HEK293T (cell line): ENCODE measurements at regions not wholly inside any gene's neighbourhood (a gene's known extent, or its start where the extent isn't known, plus 50 kb on each side); places are given as distances from the start of the nearest gene placed in this dataset.

Source experiments
- FOXA1 ChIP-seq: fragments of 450-650 bp; IDR thresholded peaks from 2 replicates; pipeline ENCODE4 v1.6.1; 2016; ENCODE audit warnings: mild to moderate bottlenecking
- FOXK2 ChIP-seq: fragments of 450-650 bp; IDR thresholded peaks from 2 replicates; pipeline ENCODE4 v1.6.1; 2016; ENCODE audit warnings: mild to moderate bottlenecking
- TARDBP ChIP-seq: fragments of 450-650 bp; IDR thresholded peaks from 2 replicates; pipeline ENCODE4 v1.6.1; 2016
- TF ChIP-seq, protein P1 (sequence below): fragments of 450-650 bp; IDR thresholded peaks from 2 replicates; pipeline ENCODE4 v1.6.1; 2016

DNA sequence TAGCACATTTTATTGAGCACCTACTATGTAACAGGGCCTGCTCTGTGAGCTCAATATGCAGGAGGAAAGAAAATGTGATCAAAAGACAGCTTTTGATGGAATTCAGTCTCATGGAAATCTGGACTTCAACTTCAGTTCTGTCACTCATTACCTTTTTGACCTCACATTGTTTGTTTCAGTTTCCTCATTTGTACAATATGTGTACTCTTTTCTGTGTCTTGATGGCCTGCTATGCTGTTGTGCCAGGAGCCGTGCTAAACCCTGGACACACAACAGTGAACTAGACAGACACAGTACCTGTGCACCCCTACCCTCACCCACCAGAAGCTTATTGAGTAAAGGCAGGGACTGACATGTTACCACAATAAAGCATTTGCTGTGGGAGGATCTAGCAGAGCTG is 162.9 kb upstream of the FGGY start:
- TF ChIP-seq, protein P1, sequence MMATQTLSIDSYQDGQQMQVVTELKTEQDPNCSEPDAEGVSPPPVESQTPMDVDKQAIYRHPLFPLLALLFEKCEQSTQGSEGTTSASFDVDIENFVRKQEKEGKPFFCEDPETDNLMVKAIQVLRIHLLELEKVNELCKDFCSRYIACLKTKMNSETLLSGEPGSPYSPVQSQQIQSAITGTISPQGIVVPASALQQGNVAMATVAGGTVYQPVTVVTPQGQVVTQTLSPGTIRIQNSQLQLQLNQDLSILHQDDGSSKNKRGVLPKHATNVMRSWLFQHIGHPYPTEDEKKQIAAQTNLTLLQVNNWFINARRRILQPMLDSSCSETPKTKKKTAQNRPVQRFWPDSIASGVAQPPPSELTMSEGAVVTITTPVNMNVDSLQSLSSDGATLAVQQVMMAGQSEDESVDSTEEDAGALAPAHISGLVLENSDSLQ = no peak
- TF ChIP-seq FOXA1 = no peak
- no peak for TF ChIP-seq TARDBP
- TF ChIP-seq FOXK2 = no peak
